ENCODE measurements at regions not wholly inside any gene's neighbourhood (a gene's known extent, or its start where the extent isn't known, plus 50 kb on each side); places are given as distances from the start of the nearest gene placed in this dataset.

GRCh38 chr14:37650356-37651037 is 55.1 kb downstream of the TTC6 start:
- peak; percentile 15 for DNase-seq (ENCODE audit: low read depth, low spot score)
- H3K4me3 ChIP-seq (ENCODE audit: low read depth, low read length) = no peak overlapping the region
- no peak for TF ChIP-seq CTCF (IDR thresholded peaks at IDR 0.05; ENCODE audit: low read depth, low read length)
- in situ Hi-C loops (cut with HindIII; ENCODE audit: low sequenced_read_pairs) = no loop called here

GRCh38 chr14:37652042-37652441 is 56.6 kb downstream of the TTC6 start:
- no peak for TF ChIP-seq CTCF (IDR thresholded peaks at IDR 0.05; ENCODE audit: low read depth, low read length)
- DNase-seq (ENCODE audit: low read depth, low spot score) = no peak
- in situ Hi-C loops (cut with HindIII; ENCODE audit: low sequenced_read_pairs) = no loop called here
- H3K4me3 ChIP-seq (ENCODE audit: low read depth, low read length) = no peak overlapping the region

GRCh38 chr14:37655418-37655817 is 60.0 kb downstream of the TTC6 start:
- no peak overlapping the region for H3K4me3 ChIP-seq (ENCODE audit: low read depth, low read length)
- no peak for TF ChIP-seq CTCF (IDR thresholded peaks at IDR 0.05; ENCODE audit: low read depth, low read length)
- in situ Hi-C loops (cut with HindIII; ENCODE audit: low sequenced_read_pairs) = no loop called here
- DNase-seq (ENCODE audit: low read depth, low spot score) = peak; percentile 43

- no peak for TF ChIP-seq CTCF (IDR thresholded peaks at IDR 0.05; ENCODE audit: low read depth, low read length)
- peak; percentile 26 for DNase-seq (ENCODE audit: low read depth, low spot score)
- no peak overlapping the region for H3K4me3 ChIP-seq (ENCODE audit: low read depth, low read length)
- in situ Hi-C loops (cut with HindIII; ENCODE audit: low sequenced_read_pairs) = no loop called here
These were observed 62.7 kb downstream of the TTC6 start for GRCh38 chr14:37658156-37658555.

- no peak overlapping the region for H3K4me3 ChIP-seq (ENCODE audit: low read depth, low read length)
- TF ChIP-seq CTCF (IDR thresholded peaks at IDR 0.05; ENCODE audit: low read depth, low read length) = no peak
These were observed 68.1 kb downstream of the TTC6 start for GRCh38 chr14:37663498-37663897.

GRCh38 chr14:37665479-37665878 is 70.0 kb downstream of the TTC6 start:
- H3K4me3 ChIP-seq (ENCODE audit: low read depth, low read length) = no peak overlapping the region
- in situ Hi-C loops (cut with HindIII; ENCODE audit: low sequenced_read_pairs) = no loop called here
- no peak for TF ChIP-seq CTCF (IDR thresholded peaks at IDR 0.05; ENCODE audit: low read depth, low read length)
- no peak for DNase-seq (ENCODE audit: low read depth, low spot score)

More at GRCh38 chr14:37663498-37663897, 68.1 kb downstream of the TTC6 start:
- no peak for DNase-seq (ENCODE audit: low read depth, low spot score)
- in situ Hi-C loops (cut with HindIII; ENCODE audit: low sequenced_read_pairs) = no loop called here

Data from astrocyte of the spinal cord (primary cell).